GM21825 (cell line): ENCODE measurements at regions not wholly inside any gene's neighbourhood (a gene's known extent, or its start where the extent isn't known, plus 50 kb on each side); places are given as distances from the start of the nearest gene placed in this dataset.
"Not testable (repeated sequence)": the region's sequence is repeated elsewhere in the genome, so short reads cannot be mapped to it uniquely, and the experiment has no call there.

Experiments
- ATAC-seq: cut with Tn5 transposase; IDR thresholded peaks from one replicate; pipeline ENCODE4 v1.9.1; 2021; ENCODE audit warnings: mild to moderate bottlenecking, moderate library complexity; ENCODE audit not compliant: unreplicated experiment

- ATAC-seq, result no peak
Measured at GRCh38 chr4:159545556-159545955, 442.7 kb downstream of the RAPGEF2 start.

GRCh38 chr4:159547645-159548308 is 444.9 kb downstream of the RAPGEF2 start:
- ATAC-seq, result no peak

- no peak for ATAC-seq
Measured at GRCh38 chr4:159549098-159549518, 446.2 kb downstream of the RAPGEF2 start.

DNA sequence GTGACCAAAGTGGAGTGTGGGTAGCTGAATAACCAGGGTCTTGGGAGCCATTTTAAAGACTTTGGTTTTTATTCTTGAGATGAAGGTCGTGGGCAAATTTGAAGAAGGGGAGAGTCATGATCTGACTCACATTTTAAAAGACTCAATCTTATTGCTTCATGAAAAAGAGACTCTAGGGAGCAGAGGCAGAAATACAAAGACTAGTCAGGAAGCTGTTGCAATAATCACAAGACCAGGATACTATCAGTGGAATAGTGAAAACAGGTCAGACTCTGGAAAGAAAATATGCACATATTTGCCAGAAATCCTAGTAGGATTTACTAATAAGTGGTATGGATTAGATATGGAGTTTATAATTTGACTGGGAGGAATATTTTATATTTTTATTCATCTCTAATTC is 448.4 kb downstream of the RAPGEF2 start:
- no peak for ATAC-seq

DNA sequence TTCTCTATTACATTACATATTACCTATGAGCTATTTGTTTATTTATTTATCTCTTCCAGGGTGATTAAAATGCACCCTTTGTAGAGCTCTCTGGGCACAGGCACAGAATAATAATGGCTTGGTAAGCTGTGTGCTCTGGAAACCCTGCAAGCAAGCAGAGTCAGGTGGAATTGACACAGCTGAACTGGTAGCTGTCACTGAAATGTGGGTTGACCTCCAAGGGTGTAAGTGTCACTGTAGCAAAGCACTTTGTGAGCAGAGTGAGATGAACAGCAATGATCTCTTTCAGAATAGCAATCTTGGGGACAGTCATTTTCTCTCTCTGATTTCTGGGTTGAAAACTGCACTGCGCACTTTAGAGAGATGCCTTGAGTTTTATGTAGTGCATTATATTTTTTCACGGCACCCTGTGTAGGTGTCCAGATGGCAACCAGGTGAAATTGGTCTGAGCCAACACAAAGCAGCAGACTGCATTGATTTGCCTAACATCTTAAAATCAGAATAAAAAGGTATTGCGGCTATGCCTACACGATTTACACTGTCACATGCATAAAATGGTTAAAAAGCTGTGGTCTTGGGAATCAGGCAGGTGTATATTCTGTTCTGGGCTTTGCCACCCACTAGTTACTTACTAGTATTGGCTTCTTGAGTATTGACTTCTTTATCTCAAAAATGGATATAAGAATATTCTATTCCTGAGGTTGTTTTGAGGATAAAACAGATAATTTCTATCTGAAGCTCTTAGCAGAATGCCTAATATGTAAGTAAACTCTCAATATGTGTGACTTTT is 450.3 kb downstream of the RAPGEF2 start:
- ATAC-seq, result no peak

DNA sequence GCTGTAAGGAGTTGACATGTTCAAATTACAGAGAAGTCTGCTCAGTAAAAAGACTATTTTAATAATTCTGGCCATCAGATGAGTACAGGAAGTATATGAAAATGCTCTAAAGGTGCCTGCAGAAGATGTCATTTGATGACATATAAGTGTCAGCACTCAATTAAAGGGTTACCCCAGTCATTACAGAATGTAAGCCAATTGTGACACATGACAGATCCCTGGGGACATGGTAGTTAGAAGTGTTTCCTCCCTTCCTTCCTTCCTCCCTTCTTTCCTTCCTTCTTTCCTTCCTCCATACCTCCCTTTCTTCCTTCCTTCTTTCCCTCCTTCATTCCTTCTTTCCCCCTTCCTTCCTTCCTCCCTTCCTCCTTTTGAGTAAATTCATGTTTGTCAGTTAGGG is 453.0 kb downstream of the RAPGEF2 start:
- ATAC-seq, result no peak

GRCh38 chr4:159562366-159562765 is 459.5 kb downstream of the RAPGEF2 start:
- ATAC-seq, result no peak

DNA sequence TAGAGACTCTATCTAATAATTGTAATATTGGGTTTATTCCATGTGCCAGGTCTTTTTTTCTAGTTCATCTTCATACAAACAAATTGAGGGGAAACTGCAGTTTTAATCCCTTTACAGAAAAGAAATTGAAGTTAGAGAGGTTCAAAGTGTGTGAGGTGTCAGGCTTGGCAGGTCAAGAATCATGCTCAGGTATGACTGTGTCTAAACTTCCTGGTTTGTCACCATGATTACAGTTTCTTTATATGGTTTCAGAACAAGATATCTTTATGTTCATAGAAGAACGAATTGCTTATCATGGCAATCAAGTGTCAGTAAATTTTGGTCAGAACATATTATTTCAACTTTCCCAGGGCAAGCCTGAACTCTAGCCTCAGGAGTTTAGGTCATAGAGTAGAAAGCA is 460.4 kb downstream of the RAPGEF2 start:
- ATAC-seq, result no peak

DNA sequence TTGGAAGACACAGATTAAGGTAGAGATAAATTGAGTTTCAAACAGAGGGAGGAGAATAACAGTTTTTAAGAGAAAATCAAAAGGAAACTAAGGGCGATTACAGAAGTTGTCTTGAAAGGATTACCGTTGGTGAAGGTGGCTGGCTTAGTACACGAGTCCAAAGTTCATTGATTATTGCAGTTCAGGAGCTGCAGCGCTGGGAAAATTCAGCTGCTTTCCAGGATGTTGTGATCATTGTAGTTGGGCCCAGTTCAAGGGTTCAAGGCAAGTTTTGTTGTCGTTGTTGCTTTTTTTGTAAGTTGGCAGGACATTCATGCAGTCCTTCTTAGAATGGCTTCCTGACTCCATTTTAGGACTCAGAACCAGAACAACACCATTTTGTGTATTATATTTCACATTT is 461.7 kb downstream of the RAPGEF2 start:
- no peak for ATAC-seq

DNA sequence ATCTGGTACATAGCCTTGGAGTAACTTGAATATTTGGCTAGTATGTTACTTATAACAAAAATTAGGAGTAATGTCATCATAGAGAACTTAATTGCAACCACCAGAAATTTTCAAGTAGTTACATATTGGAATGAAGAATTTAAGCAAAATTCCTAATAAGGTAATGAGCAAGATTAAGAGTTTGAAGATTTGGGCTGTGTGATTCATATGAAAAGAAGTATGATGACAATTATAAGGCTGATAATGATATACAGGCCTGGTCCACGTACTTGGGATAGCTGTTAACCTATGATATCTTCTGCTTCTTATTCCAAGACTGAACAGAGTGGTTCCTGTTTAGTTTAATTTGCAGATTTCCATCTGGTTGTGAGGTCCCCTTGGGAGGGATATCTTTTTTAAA is 463.9 kb downstream of the RAPGEF2 start:
- no peak for ATAC-seq

- ATAC-seq, result no peak
Measured at GRCh38 chr4:159577241-159577640, 474.4 kb downstream of the RAPGEF2 start.

DNA sequence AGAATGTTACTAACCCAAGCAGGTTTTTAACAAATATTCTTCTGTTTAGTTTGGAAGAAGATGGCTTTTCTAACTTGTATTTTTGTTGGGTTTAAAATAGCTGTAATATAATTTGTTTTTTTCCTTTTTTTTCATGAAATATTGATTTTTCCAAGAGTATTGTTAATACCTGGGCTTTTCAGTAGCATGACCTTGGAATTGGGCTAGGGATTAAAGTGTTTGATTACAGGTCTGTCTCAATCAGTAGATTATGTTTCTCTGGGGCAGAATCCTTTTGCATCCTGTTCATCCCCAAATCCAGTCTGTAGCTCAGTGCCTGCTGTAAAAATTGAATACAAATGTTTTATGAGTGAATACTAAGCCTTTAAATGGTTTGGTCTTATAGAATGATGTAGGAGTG is 479.8 kb downstream of the RAPGEF2 start:
- no peak for ATAC-seq

GRCh38 chr4:159592898-159593556 is 490.1 kb downstream of the RAPGEF2 start:
- ATAC-seq, result no peak

DNA sequence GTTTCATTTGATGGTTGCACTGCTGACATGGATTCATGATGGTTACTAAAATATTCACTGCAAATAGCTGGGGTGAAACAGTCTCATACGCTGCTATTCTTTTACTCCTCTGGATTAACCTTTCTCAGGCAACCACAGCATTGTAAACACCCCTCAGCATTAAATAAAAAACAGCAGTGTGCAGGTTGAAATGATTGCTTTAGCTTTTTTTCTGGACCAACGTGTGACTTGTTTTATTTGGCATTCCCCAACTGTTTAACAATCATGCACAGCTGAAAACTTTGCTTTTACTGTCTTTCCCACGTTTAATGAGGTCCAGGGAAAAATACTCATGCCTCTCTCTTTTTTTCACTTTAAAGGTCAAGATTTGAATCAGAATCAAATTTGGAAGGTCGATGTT is 490.8 kb downstream of the RAPGEF2 start:
- ATAC-seq, result no peak

DNA sequence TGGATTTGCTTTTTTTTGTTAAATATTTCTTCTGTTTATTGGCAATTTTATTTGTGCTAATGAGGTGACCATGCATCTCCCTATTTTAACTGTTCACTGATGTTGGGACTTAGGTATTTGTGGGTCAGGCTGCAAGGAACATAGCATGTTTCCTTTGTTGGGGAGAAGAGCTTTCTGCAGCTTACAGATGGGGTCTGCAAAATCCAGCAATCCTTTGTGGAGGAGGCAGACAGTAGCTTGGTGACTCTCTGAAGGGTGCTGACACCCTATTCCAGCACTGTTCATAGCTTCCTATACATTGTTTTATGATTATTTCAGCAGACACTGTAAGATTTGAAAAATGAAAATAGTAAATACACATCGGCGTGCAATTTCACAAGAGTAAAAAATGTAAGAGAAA is 491.7 kb downstream of the RAPGEF2 start:
- ATAC-seq, result no peak

DNA sequence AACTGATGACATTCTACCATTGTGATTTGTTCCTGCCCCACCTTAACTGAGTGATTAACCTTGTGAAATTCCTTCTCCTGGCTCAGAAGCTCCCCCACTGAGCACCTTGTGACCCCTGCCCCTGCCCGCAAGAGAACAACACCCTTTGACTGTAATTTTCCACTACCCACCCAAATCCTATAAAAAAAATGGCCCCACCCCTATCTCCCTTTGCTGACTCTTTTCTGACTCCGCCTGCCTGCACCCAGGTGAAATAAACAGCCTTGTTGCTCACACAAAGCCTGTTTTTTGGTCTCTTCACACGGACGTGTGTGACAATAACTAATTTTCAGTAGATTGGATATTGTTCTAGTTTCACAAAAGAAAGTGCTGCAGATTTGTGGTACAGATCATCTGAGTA is 492.2 kb downstream of the RAPGEF2 start:
- not testable (repeated sequence) for ATAC-seq

DNA sequence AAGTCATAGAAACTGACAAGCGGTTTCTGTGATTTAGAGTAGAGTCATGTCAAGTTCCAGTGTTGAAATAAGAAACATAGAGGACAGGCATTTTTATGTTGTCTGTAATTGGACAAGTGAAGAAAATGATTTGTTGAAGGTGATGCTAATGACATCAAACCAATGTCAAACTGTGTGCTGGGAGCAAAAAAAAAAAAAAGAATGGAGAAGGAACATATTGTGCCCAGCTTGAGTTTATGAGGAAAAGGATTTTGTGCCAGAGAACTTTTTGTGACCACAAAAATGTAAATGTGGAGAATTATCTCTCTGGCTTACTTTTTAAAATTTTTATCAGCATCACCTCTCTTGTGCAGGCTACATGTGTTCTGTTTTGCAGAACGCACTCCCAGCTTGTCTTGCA is 495.7 kb downstream of the RAPGEF2 start:
- no peak for ATAC-seq

DNA sequence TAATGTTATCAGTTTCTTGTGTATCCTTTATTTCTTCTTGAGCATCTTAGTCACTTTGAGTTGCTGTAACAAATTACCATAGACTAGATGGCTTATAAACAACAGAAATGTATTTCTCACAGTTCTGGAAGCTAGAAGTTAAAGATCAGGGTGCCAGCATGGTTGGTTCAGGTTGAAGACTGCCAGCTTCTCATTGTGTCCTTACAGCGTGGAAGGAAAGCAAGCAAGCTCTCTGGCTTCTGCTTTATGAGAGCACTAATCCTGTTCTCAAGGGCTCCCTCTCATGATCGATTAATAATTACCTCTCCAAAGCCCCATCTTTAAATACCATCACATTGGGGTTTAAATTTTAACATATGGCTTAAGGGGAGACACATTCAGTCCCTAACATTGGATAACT is 497.2 kb downstream of the RAPGEF2 start:
- no peak for ATAC-seq

GRCh38 chr4:159604781-159605180 is 501.9 kb downstream of the RAPGEF2 start:
- ATAC-seq, result no peak

DNA sequence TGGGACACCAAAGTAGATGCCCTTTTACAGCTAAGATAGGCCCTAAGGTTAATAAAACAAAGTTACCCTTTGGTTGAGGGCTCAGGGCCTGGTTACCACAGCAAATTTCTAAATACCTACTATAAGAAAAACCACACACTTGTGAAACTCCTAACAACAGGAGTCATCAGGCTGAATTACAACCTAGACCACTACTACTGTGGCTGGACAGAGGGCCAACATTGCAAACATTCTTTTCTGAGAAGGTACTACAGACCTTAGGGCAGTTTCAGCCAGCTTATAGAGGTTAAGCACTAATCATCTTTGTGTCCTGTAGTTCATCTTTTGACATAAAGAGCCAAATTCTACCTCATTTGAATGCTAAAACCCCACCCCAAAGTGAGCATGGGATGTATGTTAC is 504.0 kb downstream of the RAPGEF2 start:
- no peak for ATAC-seq

DNA sequence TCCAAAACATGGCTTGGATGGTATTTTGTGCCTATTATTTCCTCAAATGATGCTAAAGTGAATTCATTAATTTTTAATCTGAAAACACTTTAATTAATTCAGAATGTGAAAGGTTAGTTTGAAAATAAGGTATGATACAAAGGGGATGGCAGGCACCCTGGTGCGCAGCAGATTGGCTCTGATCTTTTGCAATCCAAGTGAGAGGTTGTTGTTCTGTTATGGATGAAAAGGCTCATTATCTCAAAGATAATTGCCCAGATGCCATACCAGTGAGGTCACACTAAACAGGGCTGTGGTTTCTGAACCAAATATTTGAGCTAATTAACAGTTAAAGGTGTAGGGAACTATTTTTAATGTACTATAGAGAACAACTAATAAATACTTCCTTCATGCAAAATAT is 504.9 kb downstream of the RAPGEF2 start:
- ATAC-seq, result no peak

GRCh38 chr4:159608436-159608835 is 505.6 kb downstream of the RAPGEF2 start:
- no peak for ATAC-seq
